PC-9 (cell line): ENCODE measurements at regions not wholly inside any gene's neighbourhood (a gene's known extent, or its start where the extent isn't known, plus 50 kb on each side); places are given as distances from the start of the nearest gene placed in this dataset.

Experiments used
- BruUV-seq: library from RNA; stranded (reverse); fragments of 400-500 nt; replicated peaks from 2 replicates; lab custom pipeline; 2021; lab: Mats Ljungman, UMichigan
- CTCF ChIA-PET: fragments of 300-600 bp; sonication (Branson Sonifier 250); formaldehyde crosslinking; loops from one replicate; lab custom pipeline; 2022; ENCODE audit warnings: antibody characterized with exemption; lab: Charles Lee
- POLR2A ChIA-PET: fragments of 300-600 bp; sonication (Branson Sonifier 250); formaldehyde crosslinking; loops from one replicate; lab custom pipeline; 2022; ENCODE audit warnings: antibody characterized with exemption; ENCODE audit not compliant: unreplicated experiment; lab: Charles Lee
- DNase-seq, 2 experiments: peaks; one replicate each; pipeline versions ENCODE4 v3.0.0 to v3.0.0-alpha.2; 2015 to 2022; ENCODE audit warnings: mixed read lengths in 1 of 2
- H2AFZ ChIP-seq: fragments of 200-600 bp; sonication (generic); 2 replicates; pipeline ENCODE4 v1.8.1; 2017; ENCODE audit warnings: antibody characterized with exemption
- H3F3A ChIP-seq: fragments of 200-600 bp; sonication (generic); 2 replicates; pipeline ENCODE4 v1.8.1; 2017; ENCODE audit warnings: antibody characterized with exemption, mild to moderate bottlenecking, low read depth; ENCODE audit not compliant: insufficient read depth
- H3K27ac ChIP-seq: fragments of 200-600 bp; sonication (generic); 2 replicates; pipeline ENCODE4 v1.6.1; 2016; ENCODE audit warnings: mixed run types
- H3K27me3 ChIP-seq: fragments of 200-600 bp; sonication (generic); 2 replicates; pipeline ENCODE4 v1.6.1; 2016; ENCODE audit warnings: low read depth, mixed run types; ENCODE audit not compliant: insufficient read depth
- H3K36me3 ChIP-seq: fragments of 200-600 bp; sonication (generic); 2 replicates; pipeline ENCODE4 v1.6.1; 2016; ENCODE audit warnings: low read depth, mixed run types
- H3K4me1 ChIP-seq: fragments of 200-600 bp; sonication (generic); replicated peaks from 2 replicates; pipeline ENCODE4 v1.6.1; 2016; ENCODE audit warnings: mixed run types; ENCODE audit not compliant: insufficient read depth
- H3K4me2 ChIP-seq: fragments of 200-600 bp; sonication (generic); 2 replicates; pipeline ENCODE4 v1.6.1; 2017; ENCODE audit warnings: mixed run types
- H3K4me3 ChIP-seq: fragments of 200-600 bp; sonication (generic); 2 replicates; pipeline ENCODE4 v1.6.1; 2016; ENCODE audit warnings: mixed run types
- H3K79me2 ChIP-seq: fragments of 200-600 bp; sonication (generic); 2 replicates; pipeline ENCODE4 v1.6.1; 2017; ENCODE audit warnings: low read depth, mixed run types
- H3K9me2 ChIP-seq: fragments of 200-600 bp; sonication (generic); 2 replicates; pipeline ENCODE4 v1.8.1; 2017; ENCODE audit warnings: mild to moderate bottlenecking; ENCODE audit not compliant: insufficient read depth
- H3K9me3 ChIP-seq: fragments of 200-600 bp; sonication (generic); 2 replicates; pipeline ENCODE4 v1.8.1; 2016; ENCODE audit warnings: low read depth; ENCODE audit not compliant: insufficient read depth
- H4K20me1 ChIP-seq: fragments of 200-600 bp; sonication (generic); 2 replicates; pipeline ENCODE4 v1.8.1; 2017; ENCODE audit not compliant: insufficient read depth
- EZH2 ChIP-seq: fragments of 200-600 bp; sonication (generic); IDR thresholded peaks from 2 replicates; pipeline ENCODE4 v1.8.0; 2017; ENCODE audit warnings: antibody characterized with exemption, low read depth
- intact Hi-C: fragments of 100-400 bp; cut with micrococcal nuclease; formaldehyde crosslinking; loops from one replicate; pipeline ENCODE4 v1.10.0; 2022; ENCODE audit not compliant: unreplicated experiment
- TF ChIP-seq, protein P1 (sequence below): fragments of 200-600 bp; sonication (generic); conservative IDR thresholded peaks from 2 replicates; pipeline ENCODE4 v1.6.1; 2017; ENCODE audit warnings: mixed run types, antibody characterized with exemption, mild to moderate bottlenecking, moderate library complexity

GRCh38 chr5:152933056-152933455 lies 528.0 kb upstream of the NMUR2 start:
- Histone ChIP-seq H3K27ac (no peak overlapping the region), H3F3A (no peaks in the 10 kb centered on the region), H3K36me3 (no peaks in the 10 kb centered on the region), H3K4me2 (no peak overlapping the region), H3K79me2 (no peaks in the 10 kb centered on the region), H3K4me1 (no peaks in the 10 kb centered on the region), H3K9me3 (no peaks in the 10 kb centered on the region), H3K9me2 (no peaks in the 10 kb centered on the region), H3K27me3 (no peaks in the 10 kb centered on the region), H2AFZ (no peak overlapping the region), H4K20me1 (no peaks in the 10 kb centered on the region), H3K4me3 (no peak overlapping the region)
- ChIA-PET CTCF (no interaction called here), POLR2A (no interaction called here)
- intact Hi-C loops, result no loop called here
- no TSS peak for BruUV-seq
- no peak for TF ChIP-seq EZH2
- TF ChIP-seq, protein P1, sequence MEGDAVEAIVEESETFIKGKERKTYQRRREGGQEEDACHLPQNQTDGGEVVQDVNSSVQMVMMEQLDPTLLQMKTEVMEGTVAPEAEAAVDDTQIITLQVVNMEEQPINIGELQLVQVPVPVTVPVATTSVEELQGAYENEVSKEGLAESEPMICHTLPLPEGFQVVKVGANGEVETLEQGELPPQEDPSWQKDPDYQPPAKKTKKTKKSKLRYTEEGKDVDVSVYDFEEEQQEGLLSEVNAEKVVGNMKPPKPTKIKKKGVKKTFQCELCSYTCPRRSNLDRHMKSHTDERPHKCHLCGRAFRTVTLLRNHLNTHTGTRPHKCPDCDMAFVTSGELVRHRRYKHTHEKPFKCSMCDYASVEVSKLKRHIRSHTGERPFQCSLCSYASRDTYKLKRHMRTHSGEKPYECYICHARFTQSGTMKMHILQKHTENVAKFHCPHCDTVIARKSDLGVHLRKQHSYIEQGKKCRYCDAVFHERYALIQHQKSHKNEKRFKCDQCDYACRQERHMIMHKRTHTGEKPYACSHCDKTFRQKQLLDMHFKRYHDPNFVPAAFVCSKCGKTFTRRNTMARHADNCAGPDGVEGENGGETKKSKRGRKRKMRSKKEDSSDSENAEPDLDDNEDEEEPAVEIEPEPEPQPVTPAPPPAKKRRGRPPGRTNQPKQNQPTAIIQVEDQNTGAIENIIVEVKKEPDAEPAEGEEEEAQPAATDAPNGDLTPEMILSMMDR, result no peak
- DNase-seq, result no peak

DNA sequence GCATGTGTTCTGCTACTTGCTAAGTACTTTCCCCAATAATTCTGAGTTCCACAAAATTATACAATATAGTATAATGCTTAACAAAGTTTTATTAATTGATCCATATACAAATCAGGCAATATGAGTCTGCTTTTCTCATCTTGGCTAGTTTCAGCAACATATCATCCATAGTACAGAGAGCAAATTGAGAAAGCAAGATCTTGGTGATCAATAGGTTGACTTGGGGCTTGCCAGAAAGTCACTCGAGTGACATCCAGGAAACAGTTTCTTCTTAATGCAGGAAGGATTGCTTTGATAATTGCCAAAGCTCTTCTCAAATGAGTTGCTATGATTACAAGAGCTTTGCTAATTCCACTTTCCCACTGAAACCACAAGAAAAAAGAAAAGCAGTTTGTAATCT lies 533.6 kb upstream of the NMUR2 start:
- intact Hi-C loops, result no loop called here
- Histone ChIP-seq H3K9me2 (no peaks in the 10 kb centered on the region), H3K27ac (no peak overlapping the region), H3K4me2 (no peak overlapping the region), H3K9me3 (no peaks in the 10 kb centered on the region), H3K4me3 (no peak overlapping the region), H3K27me3 (no peaks in the 10 kb centered on the region), H3K4me1 (no peaks in the 10 kb centered on the region), H3K79me2 (no peaks in the 10 kb centered on the region), H4K20me1 (no peaks in the 10 kb centered on the region), H3F3A (no peaks in the 10 kb centered on the region), H2AFZ (no peak overlapping the region), H3K36me3 (no peaks in the 10 kb centered on the region)
- TF ChIP-seq, protein P1, result no peak
- no peak for TF ChIP-seq EZH2
- DNase-seq, result no peak
- ChIA-PET CTCF (no interaction called here), POLR2A (no interaction called here)
- no TSS peak for BruUV-seq

DNA sequence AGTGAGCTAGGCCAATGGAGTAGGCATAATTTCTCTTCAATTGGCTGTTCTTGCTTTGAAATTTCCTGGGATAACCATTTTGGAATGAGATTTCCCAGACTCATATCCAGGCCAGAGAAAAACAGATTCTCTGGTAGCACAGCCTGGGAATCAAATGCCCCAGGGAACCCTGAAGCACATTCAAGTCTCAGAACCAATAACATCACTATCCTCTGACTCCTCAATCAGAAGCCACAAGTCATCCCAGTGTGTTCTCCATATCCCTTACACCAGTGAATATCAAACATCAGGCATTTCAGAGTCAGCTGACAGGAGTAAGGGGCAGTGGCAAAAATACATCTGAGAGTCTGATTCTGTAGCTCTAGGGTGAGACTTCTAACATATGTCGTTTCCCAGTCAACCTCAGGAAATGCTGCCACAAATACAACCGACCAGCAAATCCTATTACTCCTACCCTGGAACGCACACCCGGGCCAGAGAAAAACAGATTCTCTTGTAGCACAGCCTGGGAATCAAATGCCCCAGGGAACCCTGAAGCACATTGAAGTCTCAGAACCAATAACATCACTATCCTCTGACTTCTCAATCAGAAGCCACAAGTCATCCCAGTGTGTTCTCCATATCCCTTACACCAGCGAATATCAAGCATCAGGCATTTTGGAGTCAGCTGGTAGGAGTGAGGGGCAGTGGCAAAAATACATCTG lies 537.7 kb upstream of the NMUR2 start:
- POLR2A ChIA-PET, result no interaction called here
- Histone ChIP-seq H3K4me3 (no peak overlapping the region), H4K20me1 (no peaks in the 10 kb centered on the region), H3K27ac (no peak overlapping the region), H3K27me3 (no peaks in the 10 kb centered on the region), H3K9me3 (no peaks in the 10 kb centered on the region), H3K79me2 (no peaks in the 10 kb centered on the region), H2AFZ (no peak overlapping the region), H3K36me3 (no peaks in the 10 kb centered on the region), H3K4me1 (no peaks in the 10 kb centered on the region), H3F3A (no peaks in the 10 kb centered on the region), H3K9me2 (no peaks in the 10 kb centered on the region), H3K4me2 (no peak overlapping the region)
- TF ChIP-seq EZH2, result no peak
- TF ChIP-seq, protein P1, result no peak
- intact Hi-C loops, result no loop called here
- DNase-seq, result no peak
- CTCF ChIA-PET, result no interaction called here
- BruUV-seq, result no TSS peak
